ENCODE measurements at regions not wholly inside any gene's neighbourhood (a gene's known extent, or its start where the extent isn't known, plus 50 kb on each side); places are given as distances from the start of the nearest gene placed in this dataset.
"Not testable (repeated sequence)": the region's sequence is repeated elsewhere in the genome, so short reads cannot be mapped to it uniquely, and the experiment has no call there.

GRCh38 chr5:90338712-90339372, 70.7 kb downstream of the CETN3 start:
- DNase-seq (ENCODE audit: low spot score): no peak

GRCh38 chr5:90337449-90338052, 72.0 kb downstream of the CETN3 start:
- no peak for DNase-seq (ENCODE audit: low spot score)

GRCh38 chr5:90336752-90337151, 72.8 kb downstream of the CETN3 start:
- DNase-seq (ENCODE audit: low spot score): no peak

- DNase-seq (ENCODE audit: low spot score): no peak
These were observed 74.8 kb downstream of the CETN3 start for GRCh38 chr5:90334741-90335140.

GRCh38 chr5:90329911-90330310, 79.6 kb downstream of the CETN3 start:
- DNase-seq (ENCODE audit: low spot score): no peak

GRCh38 chr5:90326995-90327394, 82.6 kb downstream of the CETN3 start:
- DNase-seq (ENCODE audit: low spot score): no peak

- DNase-seq (ENCODE audit: low spot score): no peak
These were observed 84.5 kb downstream of the CETN3 start for GRCh38 chr5:90325093-90325492.

GRCh38 chr5:90320348-90320747, 89.2 kb downstream of the CETN3 start:
- not testable (repeated sequence) for DNase-seq (ENCODE audit: low spot score)

- no peak for DNase-seq (ENCODE audit: low spot score)
These were observed 97.5 kb downstream of the CETN3 start for GRCh38 chr5:90312027-90312426.

GRCh38 chr5:90311401-90311800, 98.2 kb downstream of the CETN3 start:
- DNase-seq (ENCODE audit: low spot score): no peak

GRCh38 chr5:90308787-90309585, 100.6 kb downstream of the CETN3 start:
- no peak for DNase-seq (ENCODE audit: low spot score)

GRCh38 chr5:90307782-90308181, 101.8 kb downstream of the CETN3 start:
- DNase-seq (ENCODE audit: low spot score): no peak

- DNase-seq (ENCODE audit: low spot score): no peak
These were observed 102.2 kb downstream of the CETN3 start for GRCh38 chr5:90307322-90307721.

- DNase-seq (ENCODE audit: low spot score): no peak
These were observed 102.9 kb downstream of the CETN3 start for GRCh38 chr5:90306613-90307012.

GRCh38 chr5:90305041-90305720, 104.4 kb downstream of the CETN3 start:
- no peak for DNase-seq (ENCODE audit: low spot score)

- no peak for DNase-seq (ENCODE audit: low spot score)
These were observed 108.3 kb downstream of the CETN3 start for GRCh38 chr5:90301248-90301647.

- no peak for DNase-seq (ENCODE audit: low spot score)
These were observed 112.4 kb downstream of the CETN3 start for GRCh38 chr5:90297045-90297764.

GRCh38 chr5:90294604-90295003, 115.0 kb downstream of the CETN3 start:
- no peak for DNase-seq (ENCODE audit: low spot score)

GRCh38 chr5:90293931-90294330, 115.6 kb downstream of the CETN3 start:
- DNase-seq (ENCODE audit: low spot score): no peak

GRCh38 chr5:90290648-90291047, 118.9 kb downstream of the CETN3 start:
- no peak for DNase-seq (ENCODE audit: low spot score)

GRCh38 chr5:90289837-90290236, 119.7 kb downstream of the CETN3 start:
- DNase-seq (ENCODE audit: low spot score): no peak

GRCh38 chr5:90287036-90287435, 122.5 kb downstream of the CETN3 start:
- no peak for DNase-seq (ENCODE audit: low spot score)

All from D341Med (cell line).